Body of pancreas (tissue), 4 donors: ENCODE measurements at regions not wholly inside any gene's neighbourhood (a gene's known extent, or its start where the extent isn't known, plus 50 kb on each side); places are given as distances from the start of the nearest gene placed in this dataset.
A peak's percentile ranks its signal among the peaks of the same experiment; 100 is the strongest.
"Not testable (repeated sequence)": the region's sequence is repeated elsewhere in the genome, so short reads cannot be mapped to it uniquely, and the experiment has no call there.

Source experiments
- ATAC-seq: fragments of 150-250 bp; one replicate; pipeline ENCODE4 v1.9.1; 2016
- DNase-seq, 4 donors: peaks; one replicate each; pipeline ENCODE4 v3.0.0-alpha.2; 2019
- H3K27ac ChIP-seq, 4 donors: fragments of 200-600 bp; sonication (generic); 1 replicate in 3 of 4; 2 replicates in 1 of 4; pipeline versions ENCODE4 v1.5.1 to v1.6.1; 2016 to 2019; ENCODE audit warnings: mild to moderate bottlenecking in 1 of 4, mixed read lengths in 1 of 4, moderate library complexity in 1 of 4
- H3K27me3 ChIP-seq, 2 donors: fragments of 200-600 bp; sonication (generic); one replicate each; pipeline ENCODE4 v1.6.0; 2016; ENCODE audit warnings: mild to moderate bottlenecking in 1 of 2
- H3K36me3 ChIP-seq, 2 donors: fragments of 200-600 bp; sonication (generic); replicated peaks in 1 of 2; 2 replicates each; pipeline ENCODE4 v1.5.1; 2016; ENCODE audit warnings: low read depth in 2 of 2; ENCODE audit not compliant: insufficient read depth in 1 of 2
- H3K4me1 ChIP-seq: fragments of 200-600 bp; sonication (generic); one replicate; pipeline ENCODE4 v1.6.0; 2016
- H3K4me3 ChIP-seq, 2 donors: fragments of 200-600 bp; sonication (generic); 1 replicate in 1 of 2; 2 replicates in 1 of 2; pipeline ENCODE4 v1.5.1; 2016 to 2019
- H3K9me3 ChIP-seq, 3 donors: fragments of 200-600 bp; sonication (generic); 1 replicate in 2 of 3; 2 replicates in 1 of 3; pipeline ENCODE4 v1.5.1; 2016
- POLR2A ChIP-seq, 3 donors: fragments of 450-650 bp; IDR thresholded peaks; one replicate each; pipeline ENCODE4 v1.6.1; 2016; ENCODE audit warnings: antibody characterized with exemption in 3 of 3, mild to moderate bottlenecking in 2 of 3
- WGBS, 2 donors: methylation state at CpG; one replicate each; pipeline ENCODE4 v1.1.5; 2017; 5-methylcytosine and 5-hydroxymethylcytosine counted together
- intact Hi-C: fragments of 100-400 bp; cut with DNase I; formaldehyde crosslinking; loops from one replicate; pipeline ENCODE4 v1.15.1; 2023
- TF ChIP-seq, protein P1 (sequence below), 7 experiments: fragments of 450-650 bp in 4 of 7; fragments of 200-600 bp in 3 of 7; sonication (generic) in 3 of 7; IDR thresholded peaks; one replicate each; pipeline ENCODE4 v1.5.1; 2016 to 2019; ENCODE audit warnings: antibody characterized with exemption in 7 of 7

DNA sequence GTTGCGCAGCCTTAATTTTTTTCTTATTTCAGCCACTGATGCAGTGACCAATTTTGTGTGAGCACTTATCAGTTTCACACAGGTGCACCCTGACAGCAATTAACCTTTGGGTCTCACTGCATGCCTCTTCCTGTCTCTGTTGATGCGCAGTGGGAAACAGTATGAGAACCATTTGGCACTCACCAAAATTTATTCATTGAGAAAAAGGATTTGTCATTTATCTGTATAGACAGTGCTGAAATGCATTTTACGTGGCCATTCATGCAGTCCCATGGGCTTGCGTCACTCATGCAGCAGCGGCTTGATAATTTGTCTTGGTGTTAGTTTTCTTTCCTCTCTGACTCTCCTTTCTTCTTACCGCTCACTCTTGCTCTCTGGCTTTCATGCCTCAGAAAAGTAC, 157.5 kb downstream of the C12orf75 start:
- ATAC-seq (no peak), DNase-seq (no peak)
- WGBS, 2 donors, result 54 to 69% methylated on average over 6 of the region's 6 CpGs
- no peak overlapping the region for H3K4me3 ChIP-seq
- TF ChIP-seq, protein P1, sequence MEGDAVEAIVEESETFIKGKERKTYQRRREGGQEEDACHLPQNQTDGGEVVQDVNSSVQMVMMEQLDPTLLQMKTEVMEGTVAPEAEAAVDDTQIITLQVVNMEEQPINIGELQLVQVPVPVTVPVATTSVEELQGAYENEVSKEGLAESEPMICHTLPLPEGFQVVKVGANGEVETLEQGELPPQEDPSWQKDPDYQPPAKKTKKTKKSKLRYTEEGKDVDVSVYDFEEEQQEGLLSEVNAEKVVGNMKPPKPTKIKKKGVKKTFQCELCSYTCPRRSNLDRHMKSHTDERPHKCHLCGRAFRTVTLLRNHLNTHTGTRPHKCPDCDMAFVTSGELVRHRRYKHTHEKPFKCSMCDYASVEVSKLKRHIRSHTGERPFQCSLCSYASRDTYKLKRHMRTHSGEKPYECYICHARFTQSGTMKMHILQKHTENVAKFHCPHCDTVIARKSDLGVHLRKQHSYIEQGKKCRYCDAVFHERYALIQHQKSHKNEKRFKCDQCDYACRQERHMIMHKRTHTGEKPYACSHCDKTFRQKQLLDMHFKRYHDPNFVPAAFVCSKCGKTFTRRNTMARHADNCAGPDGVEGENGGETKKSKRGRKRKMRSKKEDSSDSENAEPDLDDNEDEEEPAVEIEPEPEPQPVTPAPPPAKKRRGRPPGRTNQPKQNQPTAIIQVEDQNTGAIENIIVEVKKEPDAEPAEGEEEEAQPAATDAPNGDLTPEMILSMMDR (IDR thresholded peaks at IDR 0.05), result no peak
- TF ChIP-seq POLR2A (IDR thresholded peaks at IDR 0.05), result no peak
- H3K4me1 ChIP-seq, result no peaks in the 10 kb centered on the region
- intact Hi-C loops, result no loop called here
- H3K27me3 ChIP-seq, result no peaks in the 10 kb centered on the region
- no peak overlapping the region for H3K27ac ChIP-seq
- no peaks in the 10 kb centered on the region for H3K9me3 ChIP-seq
- H3K36me3 ChIP-seq, result no peaks in the 10 kb centered on the region

- no peak overlapping the region for H3K4me3 ChIP-seq
- H3K27me3 ChIP-seq, result no peaks in the 10 kb centered on the region
- H3K36me3 ChIP-seq, result no peaks in the 10 kb centered on the region
- DNase-seq, result no peak
- TF ChIP-seq, protein P1 (IDR thresholded peaks at IDR 0.05), result no peak
- TF ChIP-seq POLR2A (IDR thresholded peaks at IDR 0.05), result no peak
- intact Hi-C loops, result no loop called here
- H3K9me3 ChIP-seq, result peaks cover 0 to 4% (median 0%) of the 10 kb centered on the region in 3 donors
- 60 to 63% methylated on average over 12 of the region's 12 CpGs for WGBS, 2 donors
- no peak overlapping the region for H3K27ac ChIP-seq
- ATAC-seq, result no peak
- H3K4me1 ChIP-seq, result no peaks in the 10 kb centered on the region
Observed at GRCh38 chr12:105492591-105493545, 162.4 kb downstream of the C12orf75 start.

- Histone ChIP-seq H3K36me3 (no peaks in the 10 kb centered on the region), H3K9me3 (peaks cover 0 to 4% (median 0%) of the 10 kb centered on the region in 3 donors), H3K27ac (peak overlapping the region in 1 of 4 donors; percentile 9), H3K4me3 (no peak overlapping the region), H3K27me3 (no peaks in the 10 kb centered on the region), H3K4me1 (no peaks in the 10 kb centered on the region)
- ATAC-seq, result no peak
- intact Hi-C loops, result no loop called here
- 75 to 80% methylated on average over 2 of the region's 2 CpGs for WGBS, 2 donors
- TF ChIP-seq POLR2A (IDR thresholded peaks at IDR 0.05), result no peak
- TF ChIP-seq, protein P1 (IDR thresholded peaks at IDR 0.05), result no peak
- DNase-seq, result no peak
Observed at GRCh38 chr12:105499205-105499604, 168.7 kb downstream of the C12orf75 start.

DNA sequence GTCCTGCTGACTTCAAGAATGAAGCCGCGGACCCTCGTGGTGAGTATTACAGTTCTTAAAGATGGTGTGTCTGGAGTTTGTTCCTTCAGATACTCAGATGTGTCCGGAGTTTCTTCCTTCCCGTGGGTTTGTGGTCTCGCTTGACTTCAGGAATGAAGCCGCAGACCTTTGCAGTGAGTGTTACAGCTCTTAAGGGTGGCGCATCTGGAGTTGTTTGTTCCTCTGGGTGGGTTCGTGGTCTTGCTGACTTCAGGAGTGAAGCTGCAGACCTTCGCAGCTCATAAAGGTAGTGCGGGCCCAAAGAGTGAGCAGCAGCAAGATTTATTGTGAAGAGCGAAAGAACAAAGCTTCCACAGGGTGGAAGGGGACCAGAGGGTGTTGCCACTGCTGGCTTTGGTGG, 170.2 kb downstream of the C12orf75 start:
- H3K9me3 ChIP-seq, H3K4me1 ChIP-seq, intact Hi-C loops, ATAC-seq, DNase-seq, H3K27ac ChIP-seq, H3K4me3 ChIP-seq, H3K36me3 ChIP-seq, H3K27me3 ChIP-seq: not testable (repeated sequence)
- 81 to 87% methylated on average over 12 of the region's 12 CpGs for WGBS, 2 donors

DNA sequence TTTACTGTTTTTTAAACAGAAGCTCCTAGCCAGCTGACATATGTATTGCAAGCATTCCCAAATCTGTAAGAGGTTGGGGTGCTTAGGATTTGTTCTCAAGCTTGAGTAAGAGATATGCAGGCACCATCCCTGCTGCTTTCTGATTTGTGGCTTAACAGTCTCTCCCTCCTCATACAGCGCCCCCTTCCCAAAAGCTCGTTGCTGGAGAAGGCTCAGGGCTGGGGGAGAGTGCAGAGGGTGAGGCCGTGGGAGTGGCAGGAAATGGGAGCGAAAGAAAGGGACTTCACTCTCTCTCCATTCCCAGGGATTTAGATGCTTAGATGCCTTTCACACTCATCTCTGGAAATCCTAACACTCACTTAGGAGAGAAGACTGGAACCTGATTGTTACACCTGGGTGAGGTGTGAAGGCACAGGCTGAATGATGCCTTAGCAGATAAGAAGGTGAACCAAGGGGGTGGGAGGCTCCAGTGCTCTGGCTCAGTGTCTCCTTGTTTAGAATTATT, 172.0 kb downstream of the C12orf75 start:
- Histone ChIP-seq H3K27ac (no peak overlapping the region), H3K36me3 (no peaks in the 10 kb centered on the region), H3K4me1 (no peaks in the 10 kb centered on the region), H3K4me3 (no peak overlapping the region), H3K27me3 (no peaks in the 10 kb centered on the region), H3K9me3 (no peaks in the 10 kb centered on the region)
- TF ChIP-seq, protein P1 (IDR thresholded peaks at IDR 0.05), result no peak
- no peak for TF ChIP-seq POLR2A (IDR thresholded peaks at IDR 0.05)
- DNase-seq (no peak), ATAC-seq (no peak)
- intact Hi-C loops, result no loop called here
- WGBS, 2 donors, result 29 to 47% methylated on average over 4 of the region's 4 CpGs
